ENCODE measurements at regions not wholly inside any gene's neighbourhood (a gene's known extent, or its start where the extent isn't known, plus 50 kb on each side); places are given as distances from the start of the nearest gene placed in this dataset.

DNA sequence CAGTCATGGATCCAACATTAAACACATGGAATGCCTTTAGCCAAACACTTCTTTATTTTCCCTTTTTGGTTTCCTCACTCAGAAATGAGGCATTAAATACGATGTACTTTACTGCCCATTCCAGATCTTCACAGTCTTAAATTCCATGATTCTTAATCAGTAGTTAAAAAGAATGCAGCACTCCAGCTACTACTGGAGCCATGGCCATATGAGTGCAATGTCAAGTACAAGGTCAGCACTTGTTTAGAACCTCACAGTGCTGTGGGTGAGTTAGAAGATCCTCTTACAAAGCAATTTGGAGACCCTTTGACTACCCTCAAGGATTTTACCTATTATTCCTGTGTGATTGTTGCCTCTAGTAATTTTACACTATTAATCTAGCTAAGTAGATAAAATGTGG lies 550.3 kb upstream of the LRRTM1 start:
- H3K36me3 ChIP-seq (ENCODE audit: control insufficient read depth in 2 of 2, extremely low read depth in 1 of 2, insufficient read depth in 2 of 2, low read length in 2 of 2) = no peaks in the 10 kb centered on the region
- dilution Hi-C loops (cut with MboI; ENCODE audit: extremely low pct_ligation_motif_present, low sequenced_read_pairs) = no loop called here
- H3K79me2 ChIP-seq (ENCODE audit: control insufficient read depth, insufficient read depth, low read length) = no peaks in the 10 kb centered on the region
- no peak for FAIRE-seq
- no peak overlapping the region for H2AFZ ChIP-seq (ENCODE audit: control insufficient read depth, low read length)
- H3K4me3 ChIP-seq (ENCODE audit: control insufficient read depth in 2 of 3, extremely low read depth in 1 of 3, insufficient read depth in 2 of 3, low read depth in 1 of 3, low read length in 3 of 3) = no peak overlapping the region
- no peak overlapping the region for H3K4me2 ChIP-seq (ENCODE audit: control insufficient read depth, extremely low read depth, insufficient read depth, low read depth, low read length)
- TF ChIP-seq, protein P1, sequence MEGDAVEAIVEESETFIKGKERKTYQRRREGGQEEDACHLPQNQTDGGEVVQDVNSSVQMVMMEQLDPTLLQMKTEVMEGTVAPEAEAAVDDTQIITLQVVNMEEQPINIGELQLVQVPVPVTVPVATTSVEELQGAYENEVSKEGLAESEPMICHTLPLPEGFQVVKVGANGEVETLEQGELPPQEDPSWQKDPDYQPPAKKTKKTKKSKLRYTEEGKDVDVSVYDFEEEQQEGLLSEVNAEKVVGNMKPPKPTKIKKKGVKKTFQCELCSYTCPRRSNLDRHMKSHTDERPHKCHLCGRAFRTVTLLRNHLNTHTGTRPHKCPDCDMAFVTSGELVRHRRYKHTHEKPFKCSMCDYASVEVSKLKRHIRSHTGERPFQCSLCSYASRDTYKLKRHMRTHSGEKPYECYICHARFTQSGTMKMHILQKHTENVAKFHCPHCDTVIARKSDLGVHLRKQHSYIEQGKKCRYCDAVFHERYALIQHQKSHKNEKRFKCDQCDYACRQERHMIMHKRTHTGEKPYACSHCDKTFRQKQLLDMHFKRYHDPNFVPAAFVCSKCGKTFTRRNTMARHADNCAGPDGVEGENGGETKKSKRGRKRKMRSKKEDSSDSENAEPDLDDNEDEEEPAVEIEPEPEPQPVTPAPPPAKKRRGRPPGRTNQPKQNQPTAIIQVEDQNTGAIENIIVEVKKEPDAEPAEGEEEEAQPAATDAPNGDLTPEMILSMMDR (optimal IDR thresholded peaks at IDR 0.05 in 1 of 3, IDR thresholded peaks at IDR 0.05 in 1 of 3, conservative IDR thresholded peaks at IDR 0.05 in 1 of 3; ENCODE audit: extremely low read depth in 1 of 3, insufficient read depth in 2 of 3, low read length in 3 of 3) = no peak
- no peak for TF ChIP-seq EZH2 (IDR thresholded peaks at IDR 0.05; ENCODE audit: low read length)
- H3K27ac ChIP-seq (ENCODE audit: control insufficient read depth, insufficient read depth, low read length) = no peak overlapping the region
- H3K27me3 ChIP-seq (ENCODE audit: control insufficient read depth, extremely low read depth, insufficient read depth, low read length) = no peaks in the 10 kb centered on the region
- H3K4me1 ChIP-seq (ENCODE audit: control insufficient read depth, extremely low read depth, insufficient read depth, low read length) = no peaks in the 10 kb centered on the region
- no peaks in the 10 kb centered on the region for H4K20me1 ChIP-seq (ENCODE audit: control insufficient read depth, extremely low read depth, insufficient read depth, low read length)
- H3K9me1 ChIP-seq (ENCODE audit: control insufficient read depth, extremely low read depth, insufficient read depth, low read length) = no peaks in the 10 kb centered on the region
- no peaks in the 10 kb centered on the region for H3K9me3 ChIP-seq (ENCODE audit: control insufficient read depth, low read depth, low read length)
- no peak overlapping the region for H3K9ac ChIP-seq (ENCODE audit: control insufficient read depth, extremely low read depth, insufficient read depth, low read length)
- DNase-seq (ENCODE audit: low read depth, low spot score) = no peak

- Histone ChIP-seq H3K9me1 (ENCODE audit: control insufficient read depth, extremely low read depth, insufficient read depth, low read length) (no peaks in the 10 kb centered on the region), H3K27me3 (ENCODE audit: control insufficient read depth, extremely low read depth, insufficient read depth, low read length) (no peaks in the 10 kb centered on the region), H3K79me2 (ENCODE audit: control insufficient read depth, insufficient read depth, low read length) (no peaks in the 10 kb centered on the region), H3K9me3 (ENCODE audit: control insufficient read depth, low read depth, low read length) (no peaks in the 10 kb centered on the region), H3K9ac (ENCODE audit: control insufficient read depth, extremely low read depth, insufficient read depth, low read length) (no peak overlapping the region), H3K27ac (ENCODE audit: control insufficient read depth, insufficient read depth, low read length) (no peak overlapping the region), H3K4me2 (ENCODE audit: control insufficient read depth, extremely low read depth, insufficient read depth, low read depth, low read length) (no peak overlapping the region), H3K4me1 (ENCODE audit: control insufficient read depth, extremely low read depth, insufficient read depth, low read length) (no peaks in the 10 kb centered on the region), H2AFZ (ENCODE audit: control insufficient read depth, low read length) (no peak overlapping the region), H4K20me1 (ENCODE audit: control insufficient read depth, extremely low read depth, insufficient read depth, low read length) (no peaks in the 10 kb centered on the region), H3K4me3 (ENCODE audit: control insufficient read depth in 2 of 3, extremely low read depth in 1 of 3, insufficient read depth in 2 of 3, low read depth in 1 of 3, low read length in 3 of 3) (no peak overlapping the region), H3K36me3 (ENCODE audit: control insufficient read depth in 2 of 2, extremely low read depth in 1 of 2, insufficient read depth in 2 of 2, low read length in 2 of 2) (no peaks in the 10 kb centered on the region)
- TF ChIP-seq, protein P1 (optimal IDR thresholded peaks at IDR 0.05 in 1 of 3, IDR thresholded peaks at IDR 0.05 in 1 of 3, conservative IDR thresholded peaks at IDR 0.05 in 1 of 3; ENCODE audit: extremely low read depth in 1 of 3, insufficient read depth in 2 of 3, low read length in 3 of 3) = no peak
- no peak for TF ChIP-seq EZH2 (IDR thresholded peaks at IDR 0.05; ENCODE audit: low read length)
- FAIRE-seq (no peak), DNase-seq (ENCODE audit: low read depth, low spot score) (no peak)
- dilution Hi-C loops (cut with MboI; ENCODE audit: extremely low pct_ligation_motif_present, low sequenced_read_pairs) = no loop called here
Measured at GRCh38 chr2:80852808-80853139, 548.2 kb upstream of the LRRTM1 start.
